Suppressor macrophage (primary cell): ENCODE measurements at regions not wholly inside any gene's neighbourhood (a gene's known extent, or its start where the extent isn't known, plus 50 kb on each side); places are given as distances from the start of the nearest gene placed in this dataset.

Experiments
- DNase-seq, 4 experiments: peaks; one replicate each; pipeline ENCODE4 v3.0.0-alpha.2; 2020 to 2022

GRCh38 chr6:12423832-12424231 lies 133.7 kb downstream of the EDN1 start:
- DNase-seq = peak in 2 of 4 experiments; percentile 34 to 39

- DNase-seq = no peak
Measured at GRCh38 chr6:12426121-12426520, 136.0 kb downstream of the EDN1 start.

- DNase-seq = no peak
Measured at GRCh38 chr6:12431023-12431422, 140.9 kb downstream of the EDN1 start.

GRCh38 chr6:12436224-12436623 lies 146.1 kb downstream of the EDN1 start:
- DNase-seq = no peak

- DNase-seq = no peak
Measured at GRCh38 chr6:12436683-12437082, 146.5 kb downstream of the EDN1 start.

GRCh38 chr6:12439296-12439695 lies 149.1 kb downstream of the EDN1 start:
- no peak for DNase-seq

- peak in 1 of 4 experiments; percentile 13 for DNase-seq
Measured at GRCh38 chr6:12440981-12441380, 150.8 kb downstream of the EDN1 start.

- no peak for DNase-seq
Measured at GRCh38 chr6:12442455-12442854, 152.3 kb downstream of the EDN1 start.

- no peak for DNase-seq
Measured at GRCh38 chr6:12446394-12446793, 156.2 kb downstream of the EDN1 start.

- DNase-seq = no peak
Measured at GRCh38 chr6:12449447-12449846, 159.3 kb downstream of the EDN1 start.

- DNase-seq = no peak
Measured at GRCh38 chr6:12450467-12450866, 160.3 kb downstream of the EDN1 start.

- DNase-seq = no peak
Measured at GRCh38 chr6:12456343-12456742, 166.2 kb downstream of the EDN1 start.

GRCh38 chr6:12457094-12457493 lies 166.9 kb downstream of the EDN1 start:
- no peak for DNase-seq

GRCh38 chr6:12458558-12458957 lies 168.4 kb downstream of the EDN1 start:
- no peak for DNase-seq

- DNase-seq = no peak
Measured at GRCh38 chr6:12459945-12460661, 169.9 kb downstream of the EDN1 start.

GRCh38 chr6:12467706-12468670 lies 177.8 kb downstream of the EDN1 start:
- peak in 1 of 4 experiments; percentile 7 for DNase-seq

GRCh38 chr6:12472601-12473038 lies 182.5 kb downstream of the EDN1 start:
- no peak for DNase-seq

- no peak for DNase-seq
Measured at GRCh38 chr6:12473494-12473893, 183.3 kb downstream of the EDN1 start.

- DNase-seq = no peak
Measured at GRCh38 chr6:12474167-12475140, 184.3 kb downstream of the EDN1 start.

- DNase-seq = no peak
Measured at GRCh38 chr6:12476484-12476883, 186.3 kb downstream of the EDN1 start.

- DNase-seq = no peak
Measured at GRCh38 chr6:12477616-12478015, 187.5 kb downstream of the EDN1 start.

- DNase-seq = no peak
Measured at GRCh38 chr6:12478921-12479320, 188.8 kb downstream of the EDN1 start.
